ENCODE measurements at regions not wholly inside any gene's neighbourhood (a gene's known extent, or its start where the extent isn't known, plus 50 kb on each side); places are given as distances from the start of the nearest gene placed in this dataset.

DNA sequence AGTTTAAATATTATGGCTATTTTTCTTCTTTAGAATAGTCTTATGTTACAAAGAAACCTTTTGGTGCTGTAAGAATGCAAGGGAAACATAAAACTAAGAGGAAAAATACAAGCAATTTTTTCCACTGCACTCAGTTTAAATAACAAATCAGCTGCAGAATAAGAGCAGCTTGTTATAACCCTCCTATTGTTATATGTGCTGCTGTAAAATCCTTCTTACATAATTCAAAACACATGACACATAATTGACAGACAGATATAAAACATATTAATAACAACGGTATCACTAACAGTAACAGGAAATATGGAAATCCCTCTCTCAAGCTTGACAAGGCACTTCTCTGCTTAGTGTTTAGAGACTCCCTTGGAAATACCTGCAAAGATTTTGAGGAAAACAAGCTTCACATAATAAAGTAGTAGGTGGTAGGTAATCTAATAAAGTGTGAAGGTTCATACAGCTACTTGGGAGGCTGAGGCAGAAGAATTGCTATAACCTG lies 385.3 kb upstream of the HS3ST1 start:
- TF ChIP-seq FOXM1 (IDR thresholded peaks at IDR 0.05; ENCODE audit: low read depth), result no peak
- no peak for TF ChIP-seq RXRA (IDR thresholded peaks at IDR 0.05; ENCODE audit: borderline replicate concordance, low read depth)
- TF ChIP-seq, protein P1, sequence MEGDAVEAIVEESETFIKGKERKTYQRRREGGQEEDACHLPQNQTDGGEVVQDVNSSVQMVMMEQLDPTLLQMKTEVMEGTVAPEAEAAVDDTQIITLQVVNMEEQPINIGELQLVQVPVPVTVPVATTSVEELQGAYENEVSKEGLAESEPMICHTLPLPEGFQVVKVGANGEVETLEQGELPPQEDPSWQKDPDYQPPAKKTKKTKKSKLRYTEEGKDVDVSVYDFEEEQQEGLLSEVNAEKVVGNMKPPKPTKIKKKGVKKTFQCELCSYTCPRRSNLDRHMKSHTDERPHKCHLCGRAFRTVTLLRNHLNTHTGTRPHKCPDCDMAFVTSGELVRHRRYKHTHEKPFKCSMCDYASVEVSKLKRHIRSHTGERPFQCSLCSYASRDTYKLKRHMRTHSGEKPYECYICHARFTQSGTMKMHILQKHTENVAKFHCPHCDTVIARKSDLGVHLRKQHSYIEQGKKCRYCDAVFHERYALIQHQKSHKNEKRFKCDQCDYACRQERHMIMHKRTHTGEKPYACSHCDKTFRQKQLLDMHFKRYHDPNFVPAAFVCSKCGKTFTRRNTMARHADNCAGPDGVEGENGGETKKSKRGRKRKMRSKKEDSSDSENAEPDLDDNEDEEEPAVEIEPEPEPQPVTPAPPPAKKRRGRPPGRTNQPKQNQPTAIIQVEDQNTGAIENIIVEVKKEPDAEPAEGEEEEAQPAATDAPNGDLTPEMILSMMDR (IDR thresholded peaks at IDR 0.05), result no peak
- no peak for TF ChIP-seq FOXJ3 (CRISPR knock-in tag; IDR thresholded peaks at IDR 0.05)
- TF ChIP-seq ELF1 (IDR thresholded peaks at IDR 0.05), result no peak
- TF ChIP-seq RAD21 (IDR thresholded peaks at IDR 0.05; ENCODE audit: low read length), result no peak
- TF ChIP-seq TEAD4 (IDR thresholded peaks at IDR 0.05; ENCODE audit: borderline replicate concordance, insufficient read depth), result no peak
- TF ChIP-seq SMC3 (IDR thresholded peaks at IDR 0.05; ENCODE audit: low read depth, low read length), result no peak
- TF ChIP-seq NFIC (IDR thresholded peaks at IDR 0.05; ENCODE audit: borderline replicate concordance), result no peak
- TF ChIP-seq CHD2 (IDR thresholded peaks at IDR 0.05; ENCODE audit: low read length, partially characterized antibody), result no peak
- TF ChIP-seq NRF1 (IDR thresholded peaks at IDR 0.05; ENCODE audit: low read depth, low read length), result no peak
- TF ChIP-seq, protein P2, sequence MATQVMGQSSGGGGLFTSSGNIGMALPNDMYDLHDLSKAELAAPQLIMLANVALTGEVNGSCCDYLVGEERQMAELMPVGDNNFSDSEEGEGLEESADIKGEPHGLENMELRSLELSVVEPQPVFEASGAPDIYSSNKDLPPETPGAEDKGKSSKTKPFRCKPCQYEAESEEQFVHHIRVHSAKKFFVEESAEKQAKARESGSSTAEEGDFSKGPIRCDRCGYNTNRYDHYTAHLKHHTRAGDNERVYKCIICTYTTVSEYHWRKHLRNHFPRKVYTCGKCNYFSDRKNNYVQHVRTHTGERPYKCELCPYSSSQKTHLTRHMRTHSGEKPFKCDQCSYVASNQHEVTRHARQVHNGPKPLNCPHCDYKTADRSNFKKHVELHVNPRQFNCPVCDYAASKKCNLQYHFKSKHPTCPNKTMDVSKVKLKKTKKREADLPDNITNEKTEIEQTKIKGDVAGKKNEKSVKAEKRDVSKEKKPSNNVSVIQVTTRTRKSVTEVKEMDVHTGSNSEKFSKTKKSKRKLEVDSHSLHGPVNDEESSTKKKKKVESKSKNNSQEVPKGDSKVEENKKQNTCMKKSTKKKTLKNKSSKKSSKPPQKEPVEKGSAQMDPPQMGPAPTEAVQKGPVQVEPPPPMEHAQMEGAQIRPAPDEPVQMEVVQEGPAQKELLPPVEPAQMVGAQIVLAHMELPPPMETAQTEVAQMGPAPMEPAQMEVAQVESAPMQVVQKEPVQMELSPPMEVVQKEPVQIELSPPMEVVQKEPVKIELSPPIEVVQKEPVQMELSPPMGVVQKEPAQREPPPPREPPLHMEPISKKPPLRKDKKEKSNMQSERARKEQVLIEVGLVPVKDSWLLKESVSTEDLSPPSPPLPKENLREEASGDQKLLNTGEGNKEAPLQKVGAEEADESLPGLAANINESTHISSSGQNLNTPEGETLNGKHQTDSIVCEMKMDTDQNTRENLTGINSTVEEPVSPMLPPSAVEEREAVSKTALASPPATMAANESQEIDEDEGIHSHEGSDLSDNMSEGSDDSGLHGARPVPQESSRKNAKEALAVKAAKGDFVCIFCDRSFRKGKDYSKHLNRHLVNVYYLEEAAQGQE (IDR thresholded peaks at IDR 0.05; ENCODE audit: low read depth, low read length), result no peak
- TF ChIP-seq YY1 (IDR thresholded peaks at IDR 0.05; ENCODE audit: low read depth), result no peak
- no peak for TF ChIP-seq EP300 (IDR thresholded peaks at IDR 0.05; ENCODE audit: borderline replicate concordance in 1 of 2, low read depth in 1 of 2, low read length in 1 of 2)
